DOHH2 (cell line): ENCODE measurements at regions not wholly inside any gene's neighbourhood (a gene's known extent, or its start where the extent isn't known, plus 50 kb on each side); places are given as distances from the start of the nearest gene placed in this dataset.

ENCODE experiments used
- H3F3A ChIP-seq: fragments of 200-600 bp; sonication (generic), shearing (Covaris generic); 2 replicates; pipeline ENCODE4 v1.6.0; 2016; ENCODE audit warnings: antibody characterized with exemption, mild to moderate bottlenecking; ENCODE audit not compliant: control insufficient read depth, insufficient read depth
- H3K27ac ChIP-seq: fragments of 200-600 bp; sonication (generic); 2 replicates; pipeline ENCODE4 v1.5.1; 2014; ENCODE audit warnings: low read depth, mild to moderate bottlenecking, low read length, moderate library complexity
- H3K27me3 ChIP-seq: fragments of 200-600 bp; sonication (generic); 2 replicates; pipeline ENCODE4 v1.6.1; 2014; ENCODE audit warnings: mild to moderate bottlenecking, low read length, mixed read lengths; ENCODE audit not compliant: control insufficient read depth
- H3K36me3 ChIP-seq: fragments of 200-600 bp; sonication (generic); 2 replicates; pipeline ENCODE4 v1.6.1; 2014; ENCODE audit warnings: mild to moderate bottlenecking, low read length, moderate library complexity, mixed read lengths; ENCODE audit not compliant: control insufficient read depth
- H3K4me1 ChIP-seq: fragments of 200-600 bp; sonication (generic); 2 replicates; pipeline ENCODE4 v1.6.1; 2014; ENCODE audit warnings: mild to moderate bottlenecking, low read length, mixed read lengths; ENCODE audit not compliant: control insufficient read depth
- H3K4me2 ChIP-seq: fragments of 200-600 bp; sonication (generic); 2 replicates; pipeline ENCODE4 v1.6.0; 2014; ENCODE audit warnings: mild to moderate bottlenecking, low read length, moderate library complexity
- H3K4me3 ChIP-seq: fragments of 200-600 bp; sonication (generic); 2 replicates; pipeline ENCODE4 v1.5.1; 2014; ENCODE audit warnings: mild to moderate bottlenecking, low read length, mixed read lengths
- H3K79me2 ChIP-seq: fragments of 200-600 bp; sonication (generic); 2 replicates; pipeline ENCODE4 v1.6.1; 2014; ENCODE audit warnings: mild to moderate bottlenecking, low read length, mixed read lengths; ENCODE audit not compliant: control insufficient read depth
- H3K9me2 ChIP-seq: fragments of 200-600 bp; sonication (generic); replicated peaks from 2 replicates; pipeline ENCODE4 v1.6.1; 2014; ENCODE audit warnings: mild to moderate bottlenecking, low read length, mixed read lengths; ENCODE audit not compliant: control insufficient read depth
- H3K9me3 ChIP-seq: fragments of 200-600 bp; sonication (generic); 2 replicates; pipeline ENCODE4 v1.6.1; 2014; ENCODE audit warnings: antibody characterized with exemption, low read length, mixed read lengths; ENCODE audit not compliant: control insufficient read depth, insufficient read depth
- H4K20me1 ChIP-seq: fragments of 200-600 bp; sonication (generic); 2 replicates; pipeline ENCODE4 v1.6.0; 2014; ENCODE audit warnings: low read depth, mild to moderate bottlenecking, antibody characterized with exemption, low read length, moderate library complexity; ENCODE audit not compliant: control insufficient read depth, insufficient read depth
- CTCF ChIP-seq: fragments of 200-600 bp; sonication (generic); IDR thresholded peaks from one replicate; pipeline ENCODE4 v1.5.1; 2014; ENCODE audit warnings: antibody characterized with exemption, mild to moderate bottlenecking, low read depth, low read length; ENCODE audit not compliant: poor library complexity, severe bottlenecking
- EZH2phosphoT487 ChIP-seq: fragments of 200-600 bp; sonication (generic); IDR thresholded peaks from 2 replicates; pipeline ENCODE4 v1.6.1; 2017; ENCODE audit warnings: borderline replicate concordance, mild to moderate bottlenecking, antibody characterized with exemption, low read length, moderate library complexity, mixed read lengths

GRCh38 chr9:7439355-7439995, 360.1 kb downstream of the DMAC1 start:
- no peaks in the 10 kb centered on the region for H4K20me1 ChIP-seq
- no peaks in the 10 kb centered on the region for H3K79me2 ChIP-seq
- H3K27me3 ChIP-seq, result no peaks in the 10 kb centered on the region
- no peaks in the 10 kb centered on the region; the same call in 1 of the 2 replicates for H3K9me2 ChIP-seq
- H3K4me1 ChIP-seq, result no peaks in the 10 kb centered on the region
- H3K4me2 ChIP-seq, result no peak overlapping the region
- no peaks in the 10 kb centered on the region for H3K36me3 ChIP-seq
- TF ChIP-seq EZH2phosphoT487 (no peak), CTCF (no peak)
- no peak overlapping the region for H3K27ac ChIP-seq
- no peak overlapping the region for H3K4me3 ChIP-seq
- no peaks in the 10 kb centered on the region for H3K9me3 ChIP-seq
- H3F3A ChIP-seq, result no peaks in the 10 kb centered on the region

- no peaks in the 10 kb centered on the region for H3K36me3 ChIP-seq
- no peak for TF ChIP-seq EZH2phosphoT487
- TF ChIP-seq CTCF, result no peak
- no peak overlapping the region for H3K27ac ChIP-seq
- no peaks in the 10 kb centered on the region for H3K4me1 ChIP-seq
- H3K9me3 ChIP-seq, result no peaks in the 10 kb centered on the region
- H3F3A ChIP-seq, result no peaks in the 10 kb centered on the region
- H3K4me2 ChIP-seq, result no peak overlapping the region
- no peaks in the 10 kb centered on the region for H3K79me2 ChIP-seq
- no peaks in the 10 kb centered on the region; the same call in 1 of the 2 replicates for H3K9me2 ChIP-seq
- H3K27me3 ChIP-seq, result no peaks in the 10 kb centered on the region
- no peaks in the 10 kb centered on the region for H4K20me1 ChIP-seq
- H3K4me3 ChIP-seq, result no peak overlapping the region
These were observed 362.8 kb downstream of the DMAC1 start for GRCh38 chr9:7436754-7437153.

GRCh38 chr9:7433508-7434292, 365.9 kb downstream of the DMAC1 start:
- Histone ChIP-seq H3K4me1 (no peaks in the 10 kb centered on the region), H3F3A (no peaks in the 10 kb centered on the region), H3K27me3 (no peaks in the 10 kb centered on the region), H3K9me3 (no peaks in the 10 kb centered on the region), H3K27ac (no peak overlapping the region), H3K9me2 (no peaks in the 10 kb centered on the region), H3K4me2 (no peak overlapping the region), H3K4me3 (no peak overlapping the region), H4K20me1 (no peaks in the 10 kb centered on the region), H3K36me3 (no peaks in the 10 kb centered on the region), H3K79me2 (no peaks in the 10 kb centered on the region)
- TF ChIP-seq EZH2phosphoT487 (no peak), CTCF (no peak)
